GM19035 (cell line): ENCODE measurements at regions not wholly inside any gene's neighbourhood (a gene's known extent, or its start where the extent isn't known, plus 50 kb on each side); places are given as distances from the start of the nearest gene placed in this dataset.
A peak's percentile ranks its signal among the peaks of the same experiment; 100 is the strongest.

Source experiments
- ATAC-seq: cut with Tn5 transposase; IDR thresholded peaks from one replicate; pipeline ENCODE4 v1.9.1; 2021; ENCODE audit not compliant: unreplicated experiment

GRCh38 chr15:85941186-85941855 lies 138.3 kb upstream of the AGBL1 start:
- ATAC-seq: no peak

DNA sequence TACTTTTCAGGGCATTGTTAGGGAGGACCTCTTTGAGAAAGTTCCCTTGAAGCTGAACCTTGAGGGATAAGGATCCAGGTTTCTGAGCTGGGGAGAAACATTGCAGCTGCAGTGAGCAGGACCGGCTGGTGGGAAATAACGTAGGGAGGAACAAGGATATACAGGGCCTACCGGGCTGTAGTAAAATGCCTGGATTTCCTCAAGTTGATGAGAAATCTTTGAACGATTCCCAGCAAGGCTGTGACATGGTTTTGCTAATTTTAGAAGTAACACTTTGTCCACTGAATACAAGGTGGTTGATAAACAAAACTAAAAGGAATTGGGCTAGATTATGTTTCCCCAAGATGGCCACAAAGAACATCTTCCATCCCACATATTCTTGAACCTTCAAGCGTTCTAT lies 137.0 kb upstream of the AGBL1 start:
- ATAC-seq: no peak

DNA sequence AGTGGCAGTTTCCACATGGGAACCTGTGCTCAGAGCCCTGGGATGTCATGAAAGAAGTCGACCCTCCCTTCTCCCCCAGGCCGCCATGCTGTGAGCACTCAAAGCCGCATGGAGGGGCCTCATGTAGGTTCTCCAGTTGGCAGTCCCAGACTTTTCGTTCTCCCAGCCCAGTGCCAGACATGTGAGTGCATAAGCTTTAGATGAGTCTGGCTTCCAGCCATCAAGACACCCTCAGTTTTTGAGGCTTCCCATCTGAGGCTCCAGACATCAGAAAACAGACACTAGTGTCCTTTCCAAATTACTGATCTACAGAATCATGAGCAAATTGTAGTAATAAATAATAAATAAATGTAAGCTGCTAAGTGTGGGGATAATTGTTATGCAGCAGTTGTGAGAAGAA lies 136.5 kb upstream of the AGBL1 start:
- no peak for ATAC-seq

DNA sequence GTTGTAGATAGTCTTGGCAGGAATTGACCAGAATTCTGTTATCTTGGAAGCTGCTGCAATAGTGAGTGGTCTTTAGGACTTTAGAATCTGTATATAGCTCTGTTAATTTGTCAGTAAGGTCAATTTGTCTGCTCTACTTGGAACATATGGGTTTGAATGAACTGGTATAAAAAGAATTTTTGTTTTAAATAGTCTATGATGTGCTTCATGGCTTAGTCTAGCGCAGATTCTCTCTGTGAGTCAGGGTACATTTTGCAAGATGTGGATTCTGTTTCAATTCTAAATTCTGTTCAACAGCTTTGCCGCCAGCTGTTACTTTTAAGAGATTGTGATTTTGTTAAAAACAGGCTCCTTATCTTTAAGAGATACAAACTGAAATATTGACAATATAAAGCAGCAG lies 135.9 kb upstream of the AGBL1 start:
- ATAC-seq: no peak

- ATAC-seq: no peak
Measured at GRCh38 chr15:85947021-85947420, 132.7 kb upstream of the AGBL1 start.

GRCh38 chr15:85947936-85948335 lies 131.7 kb upstream of the AGBL1 start:
- no peak for ATAC-seq

DNA sequence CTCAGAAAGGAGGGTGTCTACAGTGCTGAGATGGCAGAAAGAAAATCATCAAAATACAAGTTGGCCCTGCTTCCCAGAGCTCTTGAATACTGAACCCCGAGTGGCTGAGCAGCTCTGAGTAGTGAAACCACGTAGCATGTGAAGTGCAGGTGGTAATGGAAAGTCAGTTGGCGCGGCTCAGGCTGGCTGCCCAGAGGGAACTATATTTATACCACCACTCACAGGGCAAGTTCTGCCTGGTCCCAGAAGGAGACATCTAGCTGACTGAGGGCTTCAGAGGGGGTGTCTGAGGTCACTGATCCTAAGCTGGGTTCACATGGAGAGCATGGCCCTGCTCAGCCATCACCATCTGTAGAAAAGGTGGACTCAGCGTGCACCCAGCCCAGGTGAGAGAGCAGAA lies 129.6 kb upstream of the AGBL1 start:
- peak; percentile 60 for ATAC-seq

DNA sequence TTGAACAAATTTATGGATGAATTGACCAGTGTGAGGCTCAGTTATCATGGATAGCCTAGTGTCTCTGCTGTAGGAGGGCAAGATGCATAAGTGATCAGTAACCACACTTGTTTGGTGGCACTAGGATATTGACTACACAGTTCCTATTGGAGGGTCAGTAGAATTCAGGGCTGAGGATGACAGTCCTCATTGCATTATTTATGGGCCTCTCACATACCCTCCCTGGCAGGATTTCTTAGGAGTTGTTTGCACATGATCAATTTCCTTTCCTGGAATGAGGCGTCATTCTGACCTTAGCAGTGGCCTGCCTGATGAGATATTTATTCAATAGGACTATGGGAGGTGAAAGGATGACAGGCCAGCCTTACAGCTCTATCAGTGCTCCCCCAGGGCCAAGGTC lies 125.1 kb upstream of the AGBL1 start:
- no peak for ATAC-seq

DNA sequence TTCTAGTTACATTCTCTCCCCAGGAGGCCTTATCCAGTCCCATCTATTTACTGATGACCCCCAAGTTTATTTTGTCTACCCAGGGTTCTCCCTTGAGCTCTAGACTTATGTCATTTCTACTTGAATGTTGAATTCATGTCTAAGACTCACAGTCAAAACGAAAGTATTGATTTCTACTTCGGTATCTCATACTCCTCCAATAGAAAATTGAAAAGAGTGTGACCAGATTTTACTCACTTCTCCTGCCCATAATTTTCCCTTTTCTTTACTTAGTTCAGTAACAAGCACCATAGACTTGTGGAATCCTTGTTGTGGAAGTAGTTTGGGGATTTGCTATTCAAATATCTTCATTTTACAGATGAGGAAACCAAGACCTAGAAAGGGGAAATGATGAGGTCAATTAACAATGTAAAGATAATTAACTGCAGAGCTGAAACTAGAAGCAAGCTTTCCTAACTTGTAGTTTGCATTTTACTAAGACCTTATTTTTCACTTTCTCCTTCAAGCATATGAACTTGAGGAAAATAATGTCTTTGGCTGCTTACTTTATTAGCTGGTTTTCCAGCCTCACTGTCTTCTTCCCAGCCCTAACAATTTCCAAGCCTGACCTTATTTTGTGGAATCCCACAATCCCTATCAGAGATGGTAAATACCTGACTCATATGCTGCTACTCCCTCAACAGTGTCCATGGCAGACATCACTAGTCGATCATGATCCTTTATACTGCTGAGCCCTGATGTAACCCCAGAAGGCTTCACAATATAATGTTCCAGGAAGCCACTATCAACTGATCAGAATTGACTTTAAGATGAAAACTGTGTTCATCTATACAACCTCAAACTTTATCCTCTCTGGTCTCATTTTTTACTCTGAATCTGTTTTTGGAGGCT lies 123.9 kb upstream of the AGBL1 start:
- peak; percentile 93 for ATAC-seq

- ATAC-seq: no peak
Measured at GRCh38 chr15:85956532-85957275, 123.0 kb upstream of the AGBL1 start.

GRCh38 chr15:85959611-85960010 lies 120.1 kb upstream of the AGBL1 start:
- no peak for ATAC-seq

DNA sequence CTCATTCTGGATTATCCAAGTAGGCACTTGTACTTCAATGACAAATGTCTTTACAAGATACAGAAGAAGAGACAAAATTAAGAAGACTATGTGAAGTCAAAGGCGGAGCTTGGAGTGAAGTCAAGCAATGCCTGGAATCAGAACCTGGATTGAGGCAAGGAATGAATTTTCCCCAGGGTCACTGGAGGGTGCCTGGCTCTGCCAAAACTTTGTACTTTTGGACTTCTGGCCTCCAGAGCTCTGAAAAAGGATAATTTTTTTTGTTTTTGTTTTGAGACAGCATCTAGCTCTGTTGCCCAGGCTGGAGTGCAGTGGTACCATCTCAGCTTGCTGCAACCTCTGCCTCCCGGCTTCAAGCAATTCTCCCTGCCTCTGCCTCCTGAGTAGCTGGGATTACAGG lies 119.3 kb upstream of the AGBL1 start:
- ATAC-seq: no peak

- ATAC-seq: no peak
Measured at GRCh38 chr15:85961821-85962220, 117.8 kb upstream of the AGBL1 start.

DNA sequence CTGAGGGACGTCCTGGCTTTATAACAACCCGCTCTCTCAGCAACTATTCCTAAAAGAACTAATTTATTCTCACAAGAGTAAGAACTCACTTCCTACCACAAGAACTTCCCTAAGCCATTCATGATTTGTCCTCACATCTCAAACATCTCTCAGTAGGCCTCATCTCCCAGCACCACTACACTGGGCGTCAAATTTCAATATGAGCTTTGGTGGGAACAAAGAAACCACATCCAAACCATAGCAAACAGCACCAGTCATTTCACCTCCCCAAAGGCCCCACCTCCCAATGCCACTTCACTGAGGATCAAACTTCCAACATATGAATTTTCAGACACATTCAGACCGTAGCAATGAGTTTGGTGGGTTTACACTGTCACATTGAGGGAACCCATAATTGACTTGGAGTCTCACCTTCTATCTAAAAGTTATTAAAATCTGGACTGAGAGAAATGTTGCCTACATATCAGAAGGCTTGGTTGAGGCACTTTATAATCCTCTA lies 116.4 kb upstream of the AGBL1 start:
- ATAC-seq: no peak

DNA sequence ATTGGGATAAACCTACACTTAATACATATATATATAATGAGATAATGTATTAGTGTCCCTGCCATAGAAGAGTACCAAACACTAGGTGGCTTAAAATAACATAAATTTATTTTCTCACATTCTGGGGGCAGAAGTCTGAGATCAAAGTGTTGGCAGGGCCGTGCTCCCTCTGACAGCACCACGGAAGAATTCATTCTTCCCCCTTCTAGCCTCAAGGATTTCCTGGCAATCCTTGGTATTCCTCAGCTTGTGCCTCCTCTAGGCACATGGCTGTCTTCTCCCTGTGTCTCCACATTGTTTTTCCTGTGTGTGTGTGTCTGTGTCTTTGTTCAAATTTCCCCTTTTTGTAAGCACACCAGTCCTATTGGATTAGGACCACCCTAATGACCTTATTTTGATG lies 115.2 kb upstream of the AGBL1 start:
- ATAC-seq: no peak

- ATAC-seq: no peak
Measured at GRCh38 chr15:85967553-85967952, 112.1 kb upstream of the AGBL1 start.

- ATAC-seq: no peak
Measured at GRCh38 chr15:85972805-85973540, 106.7 kb upstream of the AGBL1 start.

- ATAC-seq: no peak
Measured at GRCh38 chr15:85973584-85974347, 105.9 kb upstream of the AGBL1 start.

GRCh38 chr15:85974348-85974705 lies 105.3 kb upstream of the AGBL1 start:
- ATAC-seq: no peak

- ATAC-seq: no peak
Measured at GRCh38 chr15:85974742-85975141, 104.9 kb upstream of the AGBL1 start.
